Trophoblast cell (in vitro differentiated cells and primary cell): ENCODE measurements at regions not wholly inside any gene's neighbourhood (a gene's known extent, or its start where the extent isn't known, plus 50 kb on each side); places are given as distances from the start of the nearest gene placed in this dataset.

Source experiments
- DNase-seq, 2 donors: peaks; one replicate each; pipeline ENCODE4 v3.0.0-alpha.2; 2016
- H2AFZ ChIP-seq: 2 replicates; pipeline ENCODE4 v1.6.1; 2013; ENCODE audit warnings: low read length, moderate library complexity, mild to moderate bottlenecking; ENCODE audit not compliant: insufficient read depth, poor library complexity
- H2AK5ac ChIP-seq: 2 replicates; pipeline ENCODE4 v1.6.1; 2013; ENCODE audit warnings: mild to moderate bottlenecking, low read length
- H2BK120ac ChIP-seq: 2 replicates; pipeline ENCODE4 v1.6.1; 2013; ENCODE audit warnings: low read length, mild to moderate bottlenecking, moderate library complexity; ENCODE audit not compliant: insufficient read depth, poor library complexity
- H2BK12ac ChIP-seq: 2 replicates; pipeline ENCODE4 v1.6.1; 2013; ENCODE audit warnings: mild to moderate bottlenecking, low read length, moderate library complexity
- H2BK5ac ChIP-seq: 2 replicates; pipeline ENCODE4 v1.6.1; 2013; ENCODE audit warnings: low read length, low read depth, moderate library complexity, mild to moderate bottlenecking; ENCODE audit not compliant: poor library complexity
- H3K14ac ChIP-seq: 2 replicates; pipeline ENCODE4 v1.6.1; 2013; ENCODE audit warnings: mild to moderate bottlenecking, low read length
- H3K18ac ChIP-seq: 2 replicates; pipeline ENCODE4 v1.6.1; 2013; ENCODE audit warnings: mild to moderate bottlenecking, low read length
- H3K23ac ChIP-seq: 2 replicates; pipeline ENCODE4 v1.6.1; 2013; ENCODE audit warnings: low read length
- H3K27ac ChIP-seq: 2 replicates; pipeline ENCODE4 v1.5.1; 2013; ENCODE audit warnings: low read depth, mild to moderate bottlenecking, inconsistent platforms, low read length, moderate library complexity
- H3K27me3 ChIP-seq: 2 replicates; pipeline ENCODE4 v1.6.1; 2013; ENCODE audit warnings: inconsistent platforms, mild to moderate bottlenecking, low read length, moderate library complexity; ENCODE audit not compliant: insufficient read depth
- H3K36me3 ChIP-seq, 2 experiments: 1 replicate in 1 of 2; 2 replicates in 1 of 2; pipeline ENCODE4 v1.6.1; 2013; ENCODE audit warnings: low read length in 2 of 2, mild to moderate bottlenecking in 2 of 2, moderate library complexity in 1 of 2; ENCODE audit not compliant: insufficient read depth in 2 of 2, control insufficient read depth in 1 of 2
- H3K4ac ChIP-seq: 2 replicates; pipeline ENCODE4 v1.6.1; 2013; ENCODE audit warnings: low read depth, mild to moderate bottlenecking, low read length, moderate library complexity
- H3K4me1 ChIP-seq, 2 experiments: 1 replicate in 1 of 2; 2 replicates in 1 of 2; pipeline ENCODE4 v1.6.1; 2013; ENCODE audit warnings: low read length in 2 of 2, mild to moderate bottlenecking in 2 of 2, moderate library complexity in 1 of 2; ENCODE audit not compliant: insufficient read depth in 2 of 2, control insufficient read depth in 1 of 2
- H3K4me2 ChIP-seq: 2 replicates; pipeline ENCODE4 v1.6.1; 2013; ENCODE audit warnings: inconsistent platforms, mild to moderate bottlenecking, low read length, moderate library complexity
- H3K4me3 ChIP-seq: 2 replicates; pipeline ENCODE4 v1.5.1; 2013; ENCODE audit warnings: mild to moderate bottlenecking, low read depth, low read length, inconsistent platforms
- H3K79me1 ChIP-seq: one replicate; pipeline ENCODE4 v1.6.1; 2013; ENCODE audit warnings: low read length
- H3K79me2 ChIP-seq: 2 replicates; pipeline ENCODE4 v1.6.1; 2013; ENCODE audit warnings: low read length, mild to moderate bottlenecking; ENCODE audit not compliant: control insufficient read depth, insufficient read depth, poor library complexity
- H3K9ac ChIP-seq: 2 replicates; pipeline ENCODE4 v1.6.1; 2013; ENCODE audit warnings: mild to moderate bottlenecking, low read length
- H3K9me3 ChIP-seq: 2 replicates; pipeline ENCODE4 v1.6.1; 2013; ENCODE audit warnings: low read depth, mild to moderate bottlenecking, control low read depth, inconsistent platforms, low read length; ENCODE audit not compliant: insufficient read depth
- H4K12ac ChIP-seq: 2 replicates; pipeline ENCODE4 v1.6.1; 2013; ENCODE audit warnings: low read depth, mild to moderate bottlenecking, low read length, moderate library complexity
- H4K8ac ChIP-seq: 2 replicates; pipeline ENCODE4 v1.6.1; 2013; ENCODE audit warnings: low read depth, mild to moderate bottlenecking, low read length, moderate library complexity
- H4K91ac ChIP-seq: one replicate; pipeline ENCODE4 v1.6.1; 2013; ENCODE audit warnings: low read depth, mild to moderate bottlenecking, low read length, moderate library complexity
- WGBS: extraction: QIAGEN DNeasy Blood & Tissue Kit; methylation state at CpG from one replicate; pipeline ENCODE4 v1.1.7; 2013; ENCODE audit warnings: missing lambda C conversion rate; ENCODE audit not compliant: insufficient read length, insufficient coverage; ENCODE audit errors: extremely low coverage; 5-methylcytosine and 5-hydroxymethylcytosine counted together

DNA sequence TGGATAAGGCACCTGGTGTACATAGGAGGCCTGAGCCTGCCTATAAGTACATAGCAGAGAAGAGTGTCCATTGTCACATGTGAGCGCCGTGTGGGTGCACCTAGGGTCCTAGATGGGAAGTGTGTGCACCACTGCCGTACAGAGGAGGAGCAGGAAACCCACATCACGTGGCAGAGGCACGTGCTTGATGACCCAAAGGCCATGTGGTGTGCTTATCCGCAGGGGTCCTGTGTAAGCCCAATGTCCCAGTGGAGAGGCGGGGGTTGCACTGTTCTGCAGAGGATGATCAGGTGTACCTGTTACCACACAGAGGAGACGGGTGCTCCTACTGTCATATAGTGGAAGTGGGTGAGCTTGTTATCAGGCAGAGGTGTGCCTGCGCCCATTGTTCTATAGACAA, 354.1 kb upstream of the IRX2 start:
- H4K91ac ChIP-seq: no peak overlapping the region
- DNase-seq: no peak
- no peak overlapping the region for H4K8ac ChIP-seq
- H2BK12ac ChIP-seq: no peak overlapping the region
- peaks cover 2% of the 10 kb centered on the region for H3K9me3 ChIP-seq
- no peak overlapping the region for H3K14ac ChIP-seq
- no peaks in the 10 kb centered on the region for H3K79me1 ChIP-seq
- no peak overlapping the region for H2AFZ ChIP-seq
- H3K18ac ChIP-seq: no peak overlapping the region
- no peaks in the 10 kb centered on the region for H3K36me3 ChIP-seq
- H3K9ac ChIP-seq: no peak overlapping the region
- H4K12ac ChIP-seq: no peak overlapping the region
- no peak overlapping the region for H2BK120ac ChIP-seq
- WGBS: no CpG with 5 or more reads among the region's 9 CpGs
- H3K79me2 ChIP-seq: no peaks in the 10 kb centered on the region
- no peak overlapping the region for H3K4me3 ChIP-seq
- no peak overlapping the region for H3K23ac ChIP-seq
- peaks cover 18 to 20% of the 10 kb centered on the region in 2 experiments for H3K4me1 ChIP-seq
- no peak overlapping the region for H2AK5ac ChIP-seq
- H3K4ac ChIP-seq: no peak overlapping the region
- H3K4me2 ChIP-seq: no peak overlapping the region
- no peak overlapping the region for H3K27ac ChIP-seq
- H2BK5ac ChIP-seq: no peak overlapping the region
- H3K27me3 ChIP-seq: peaks cover 2% of the 10 kb centered on the region

DNA sequence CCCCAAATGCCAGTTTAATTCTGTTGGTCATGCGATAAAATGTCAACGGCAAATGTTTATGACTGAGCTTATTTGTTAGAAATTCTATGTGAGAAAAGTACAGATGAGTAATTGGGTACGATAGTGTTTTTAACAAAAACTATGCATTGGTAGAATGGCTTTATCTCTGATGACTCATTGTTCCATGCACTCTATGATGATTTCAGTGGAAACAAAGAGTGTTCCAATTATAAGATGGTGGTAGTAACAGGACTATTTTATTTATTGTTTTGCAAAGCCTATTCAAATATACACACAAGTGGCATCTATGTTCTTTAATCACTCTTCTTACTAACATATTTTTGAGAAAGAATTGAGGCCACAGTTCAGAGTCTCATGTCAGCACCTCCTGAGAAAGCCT, 353.7 kb upstream of the IRX2 start:
- Histone ChIP-seq H4K91ac (no peak overlapping the region), H3K4ac (no peak overlapping the region), H3K27me3 (peaks cover 6% of the 10 kb centered on the region), H3K79me2 (no peaks in the 10 kb centered on the region), H3K36me3 (no peaks in the 10 kb centered on the region), H3K79me1 (no peaks in the 10 kb centered on the region), H2BK120ac (no peak overlapping the region), H3K4me1 (peaks cover 18 to 20% of the 10 kb centered on the region in 2 experiments), H3K23ac (no peak overlapping the region), H3K18ac (no peak overlapping the region), H4K8ac (no peak overlapping the region), H2BK5ac (no peak overlapping the region), H2AFZ (no peak overlapping the region), H3K4me2 (no peak overlapping the region), H3K4me3 (no peak overlapping the region), H2BK12ac (no peak overlapping the region), H3K27ac (no peak overlapping the region), H3K9me3 (peaks cover 2% of the 10 kb centered on the region), H3K9ac (no peak overlapping the region), H4K12ac (no peak overlapping the region), H2AK5ac (no peak overlapping the region), H3K14ac (no peak overlapping the region)
- no CpG with 5 or more reads among the region's 3 CpGs for WGBS
- DNase-seq: no peak

DNA sequence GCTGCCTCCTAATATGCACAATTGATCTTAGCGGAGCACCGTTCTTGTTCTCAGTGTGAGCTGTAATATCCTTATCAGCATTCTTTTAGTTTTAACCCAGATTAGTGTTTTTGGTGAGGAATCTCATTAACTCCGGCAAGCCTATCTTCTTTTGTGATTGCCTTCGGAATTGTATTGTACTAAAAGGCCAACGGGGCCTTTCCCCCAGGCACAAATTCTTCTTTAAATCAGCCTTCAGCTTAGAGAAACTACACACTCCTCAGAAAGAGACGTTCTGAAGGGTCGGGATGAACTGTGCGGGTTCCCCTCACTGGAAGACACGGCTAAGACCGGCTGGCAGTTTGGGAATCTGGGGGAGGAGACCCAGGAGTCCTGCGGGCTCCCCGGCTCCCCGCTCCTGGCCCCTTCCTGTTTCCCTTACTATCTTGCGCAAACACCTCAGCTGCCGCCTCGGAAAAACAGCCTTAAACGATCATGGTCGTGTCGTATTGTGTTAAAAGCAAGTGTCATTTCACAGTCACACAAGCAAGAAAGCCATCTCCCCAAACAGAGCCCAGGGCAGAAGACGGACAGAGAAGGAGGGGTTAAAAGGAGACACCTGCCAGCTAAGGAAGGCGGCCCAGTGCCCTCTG, 353.1 kb upstream of the IRX2 start:
- Histone ChIP-seq H2BK120ac (no peak overlapping the region), H2BK12ac (no peak overlapping the region)
- no CpG with 5 or more reads among the region's 21 CpGs for WGBS

DNA sequence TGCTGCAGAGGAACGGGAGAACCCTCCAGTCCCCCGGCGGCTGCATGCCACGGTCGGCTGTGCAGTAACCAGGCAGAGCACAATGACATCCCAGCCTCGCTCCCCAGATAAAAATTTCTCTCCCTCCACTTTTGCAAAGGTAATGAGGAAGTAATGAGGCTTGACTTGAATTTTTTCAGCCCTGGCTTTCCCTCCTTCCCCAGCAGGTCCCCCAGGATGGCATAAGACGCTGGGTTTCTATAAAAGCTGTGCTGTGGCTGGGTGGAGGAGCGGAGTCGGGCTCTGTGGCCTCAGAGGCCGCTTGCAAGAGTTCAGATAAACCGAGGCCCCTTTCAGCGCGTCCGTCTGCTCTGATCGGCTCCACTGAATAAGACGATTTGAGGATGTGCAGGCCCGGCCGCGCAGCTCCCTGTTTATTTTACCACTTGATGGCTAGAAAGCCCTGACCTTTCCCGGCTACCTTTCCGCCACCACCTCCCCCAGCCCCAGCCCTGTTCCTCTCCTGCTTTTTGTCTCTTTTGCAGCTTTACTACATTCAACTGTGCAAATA, 351.9 kb upstream of the IRX2 start:
- no peak for DNase-seq
- H3K9me3 ChIP-seq: peaks cover 2% of the 10 kb centered on the region

More for the DNA sequence above, 353.1 kb upstream of the IRX2 start:
- no peak overlapping the region for H3K27ac ChIP-seq
- no peak overlapping the region for H3K18ac ChIP-seq
- H2AK5ac ChIP-seq: no peak overlapping the region
- peaks cover 6% of the 10 kb centered on the region for H3K27me3 ChIP-seq
- H3K4me3 ChIP-seq: no peak overlapping the region
- no peak overlapping the region for H4K8ac ChIP-seq
- no peak overlapping the region for H4K12ac ChIP-seq
- no peak for DNase-seq
- H3K9ac ChIP-seq: no peak overlapping the region
- H3K14ac ChIP-seq: no peak overlapping the region
- H3K79me2 ChIP-seq: no peaks in the 10 kb centered on the region
- H3K79me1 ChIP-seq: no peaks in the 10 kb centered on the region
- no peak overlapping the region for H2AFZ ChIP-seq
- H3K4me1 ChIP-seq: peaks cover 18 to 20% of the 10 kb centered on the region in 2 experiments
- peaks cover 2% of the 10 kb centered on the region for H3K9me3 ChIP-seq
- no peak overlapping the region for H2BK5ac ChIP-seq
- H3K23ac ChIP-seq: no peak overlapping the region
- H3K4ac ChIP-seq: no peak overlapping the region
- no peak overlapping the region for H3K4me2 ChIP-seq
- H4K91ac ChIP-seq: no peak overlapping the region
- H3K36me3 ChIP-seq: no peaks in the 10 kb centered on the region

More for the DNA sequence above, 351.9 kb upstream of the IRX2 start:
- Histone ChIP-seq H2BK5ac (peak overlapping the region; percentile 17), H3K27me3 (peaks cover 6% of the 10 kb centered on the region), H2BK12ac (no peak overlapping the region), H4K8ac (no peak overlapping the region), H4K91ac (no peak overlapping the region), H3K27ac (peak overlapping the region; percentile 39), H3K14ac (no peak overlapping the region), H3K4me3 (no peak overlapping the region), H3K79me1 (no peaks in the 10 kb centered on the region), H3K9ac (no peak overlapping the region), H3K23ac (no peak overlapping the region), H2BK120ac (no peak overlapping the region), H3K18ac (no peak overlapping the region), H2AK5ac (no peak overlapping the region), H3K4me1 (peaks cover 18 to 20% of the 10 kb centered on the region in 2 experiments), H3K79me2 (no peaks in the 10 kb centered on the region), H3K4me2 (peak overlapping the region; percentile 23), H4K12ac (no peak overlapping the region), H3K36me3 (no peaks in the 10 kb centered on the region), H3K4ac (no peak overlapping the region), H2AFZ (no peak overlapping the region)
- no CpG with 5 or more reads among the region's 21 CpGs for WGBS
